Activated T-cell treated with anti-CD3 and anti-CD28 coated beads, Interleukin-2, amount 50 U/mL, for 1 hour (primary cell): ENCODE measurements at regions not wholly inside any gene's neighbourhood (a gene's known extent, or its start where the extent isn't known, plus 50 kb on each side); places are given as distances from the start of the nearest gene placed in this dataset.

Source experiments
- DNase-seq: peaks from one replicate; pipeline ENCODE4 v3.0.0-alpha.2; 2020

DNA sequence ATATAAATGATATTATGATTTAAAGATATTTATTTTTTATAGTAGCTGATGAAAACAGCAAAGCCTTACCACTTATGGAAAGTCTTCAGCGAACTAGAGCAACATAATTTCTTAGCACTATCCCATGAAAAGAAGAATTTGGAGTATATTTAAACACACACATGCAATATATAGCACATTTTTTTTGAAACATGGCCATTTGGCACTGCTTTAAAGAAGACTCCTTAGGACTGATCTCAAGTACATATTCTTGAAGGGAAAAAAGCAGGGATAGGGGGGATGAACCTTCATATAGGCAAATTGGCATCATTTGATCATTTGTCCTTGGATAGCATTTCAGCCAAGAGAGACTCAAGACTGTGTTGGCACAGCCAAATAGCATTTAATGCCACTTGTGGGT, 193.3 kb downstream of the ANKRD50 start:
- no peak for DNase-seq

DNA sequence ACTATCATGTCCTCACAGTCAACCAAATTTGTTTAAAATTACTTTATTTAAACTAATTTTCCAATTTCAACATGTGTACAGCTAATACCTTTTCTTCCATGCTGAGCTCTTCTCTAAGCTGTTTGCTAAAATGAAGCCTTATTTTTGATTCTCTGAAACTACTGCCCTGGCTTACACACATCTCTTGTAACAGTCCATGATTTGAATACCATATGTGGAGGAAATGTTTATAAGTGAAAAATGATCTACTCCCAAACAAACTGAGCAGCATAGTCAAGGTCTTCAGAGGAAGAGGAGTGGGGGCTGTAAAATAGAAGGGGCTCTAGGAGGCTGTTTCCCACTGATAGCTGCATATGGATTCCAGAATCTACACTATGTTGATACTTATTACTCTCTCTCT, 188.7 kb downstream of the ANKRD50 start:
- no peak for DNase-seq

DNA sequence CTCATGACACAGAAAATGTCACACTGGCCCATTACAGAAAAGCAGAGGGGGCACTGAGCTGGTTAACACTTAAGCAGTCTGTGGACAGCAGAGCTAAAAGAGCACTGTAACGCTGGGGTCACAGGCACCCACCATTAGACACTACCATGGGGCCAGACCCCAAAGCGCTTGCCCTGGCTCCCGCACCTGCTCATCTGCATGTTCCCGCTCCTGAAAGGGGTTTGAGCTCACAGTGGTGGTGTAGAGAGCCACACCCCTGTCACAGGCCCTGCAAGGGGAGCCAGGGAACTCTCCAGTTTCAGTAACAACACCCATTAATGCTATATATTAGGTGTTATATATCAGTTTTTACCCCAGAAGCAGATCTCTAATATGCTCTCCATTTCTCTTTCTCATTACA, 187.0 kb downstream of the ANKRD50 start:
- DNase-seq: no peak

DNA sequence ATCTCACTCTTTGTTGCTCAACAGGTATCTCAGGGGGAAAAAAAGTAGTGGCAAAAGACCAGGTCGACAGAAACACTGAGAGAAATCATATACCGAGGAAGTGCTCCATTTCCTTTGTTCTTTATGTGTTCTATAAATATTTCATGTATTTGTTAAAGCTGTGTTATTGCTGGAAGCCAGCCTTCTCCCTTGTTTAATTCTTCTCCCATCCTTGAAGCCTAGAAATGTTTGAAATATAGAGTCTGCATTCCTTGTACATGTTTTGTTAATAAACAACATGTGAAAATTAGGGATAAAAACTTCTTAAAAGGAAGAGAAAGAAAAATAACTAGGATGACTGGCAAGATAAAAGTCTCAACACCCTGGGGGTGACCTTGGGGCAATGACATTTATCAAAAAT, 186.2 kb downstream of the ANKRD50 start:
- no peak for DNase-seq

DNA sequence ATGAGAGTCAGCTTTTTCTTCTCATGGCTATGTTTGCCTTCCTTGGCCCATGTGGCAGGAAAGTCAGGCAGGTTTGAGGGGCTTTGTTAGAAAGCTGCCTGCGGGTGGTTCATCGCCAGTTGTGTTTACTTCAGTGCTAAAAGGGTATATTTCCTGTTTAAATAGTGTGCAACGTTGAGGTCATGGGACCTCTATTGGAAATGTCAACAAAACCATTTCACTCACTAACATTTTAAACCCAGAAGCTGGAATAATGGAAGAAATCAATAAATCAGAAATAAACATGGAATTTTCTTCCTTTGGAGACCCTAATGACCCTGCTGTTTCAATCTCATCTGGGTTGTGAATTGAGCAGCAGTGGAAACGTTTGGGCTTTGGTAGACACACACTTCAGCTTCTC, 185.8 kb downstream of the ANKRD50 start:
- DNase-seq: no peak

DNA sequence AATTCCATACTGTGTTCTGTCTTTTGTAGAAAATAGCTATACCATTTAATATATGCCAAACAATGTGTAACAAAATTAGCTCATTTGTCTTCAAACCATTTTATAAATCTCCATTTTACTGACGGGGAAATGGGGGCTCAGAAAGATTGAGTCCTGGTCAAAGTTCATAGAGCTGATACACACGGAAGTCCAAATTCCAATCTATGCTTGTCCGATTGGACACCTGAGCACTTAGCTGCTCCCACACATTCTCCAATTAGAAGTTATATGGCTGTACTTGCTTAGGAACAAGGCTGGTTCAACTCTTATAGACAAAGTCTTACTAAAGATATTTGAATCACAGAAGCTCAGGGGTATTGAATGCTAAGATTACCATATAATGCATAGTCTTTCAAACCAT, 185.2 kb downstream of the ANKRD50 start:
- no peak for DNase-seq

DNA sequence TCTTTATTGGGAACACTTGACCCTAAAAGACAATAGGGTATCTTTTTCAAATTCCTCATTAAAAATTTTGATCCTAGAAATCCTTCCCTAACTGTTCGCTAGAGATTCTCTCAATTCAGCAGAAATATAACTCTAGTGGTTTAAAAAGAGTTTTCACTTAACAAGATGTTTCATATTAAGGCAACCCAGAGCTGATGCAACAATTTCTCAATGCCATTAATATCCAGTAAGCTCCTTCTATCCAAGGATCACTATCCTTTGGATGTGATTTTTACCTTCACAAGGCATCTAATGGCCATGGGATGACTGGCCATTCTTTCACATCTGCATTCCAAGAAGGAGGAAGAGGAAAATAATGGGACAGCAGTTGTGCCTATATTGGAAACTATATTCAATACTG, 183.4 kb downstream of the ANKRD50 start:
- no peak for DNase-seq

DNA sequence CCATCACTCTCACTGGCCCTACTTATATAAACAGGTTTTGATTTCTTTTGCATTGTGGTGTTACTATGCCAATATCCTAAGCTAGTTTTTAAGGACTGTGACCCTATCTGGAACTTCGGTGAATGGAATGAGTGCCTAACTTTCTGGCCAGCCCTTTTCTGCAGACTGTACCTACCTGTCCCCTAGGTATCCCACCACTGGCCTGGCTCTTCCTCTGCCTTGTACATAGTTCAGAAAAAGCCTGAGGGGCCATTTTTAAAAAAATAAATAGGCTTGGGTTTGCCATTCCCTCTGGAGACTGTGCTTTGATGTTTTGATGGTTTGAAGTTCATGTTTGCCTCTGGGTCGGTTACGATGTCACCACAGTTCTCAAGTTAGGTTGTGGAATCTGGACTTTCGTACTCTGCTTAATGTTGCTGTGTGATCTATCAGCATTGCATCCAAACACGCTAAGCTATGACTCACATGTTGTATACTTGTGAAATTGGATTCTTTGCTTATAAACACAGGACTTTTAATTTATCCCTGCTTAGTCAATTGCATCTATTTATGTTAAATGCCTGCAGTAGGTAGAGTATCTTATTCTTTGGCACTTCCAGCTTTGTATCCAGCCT, 182.0 kb downstream of the ANKRD50 start:
- DNase-seq: no peak

DNA sequence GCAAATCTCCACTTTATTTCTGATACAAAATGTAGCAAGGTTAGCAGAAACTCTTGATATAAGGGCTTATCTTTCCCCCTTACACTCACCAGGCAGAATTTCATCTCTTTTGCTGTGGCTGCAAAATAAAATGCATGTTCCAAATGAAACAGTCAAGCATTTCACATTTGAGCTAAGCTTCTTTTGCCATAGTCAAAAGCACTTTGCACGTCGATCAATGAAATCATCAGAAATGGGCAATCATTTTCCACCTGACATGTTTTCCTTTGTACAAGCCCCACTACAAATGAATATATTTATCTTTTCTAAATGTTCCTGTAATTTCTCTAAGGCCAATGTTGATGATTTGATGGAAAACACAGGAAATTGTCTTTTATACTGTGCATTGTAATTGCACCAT, 178.4 kb downstream of the ANKRD50 start:
- DNase-seq: no peak

DNA sequence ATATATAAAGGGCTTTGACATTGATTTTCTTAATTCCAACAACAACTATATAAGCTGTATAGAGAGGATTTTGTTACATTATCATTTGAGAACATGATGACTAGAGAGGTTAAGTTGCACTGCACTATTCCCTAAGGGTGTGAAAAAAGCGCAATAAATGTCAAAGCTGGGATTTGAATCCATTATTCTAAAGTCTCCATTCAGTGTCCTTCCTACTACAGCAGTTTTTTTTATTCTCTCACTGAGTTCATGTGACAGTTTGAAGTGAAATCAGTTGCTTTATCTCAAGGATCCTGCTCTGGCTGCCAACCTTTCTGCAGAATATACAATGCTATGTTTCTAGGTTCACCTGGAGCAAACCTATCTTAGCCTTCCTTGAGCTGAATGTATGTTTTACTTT, 177.5 kb downstream of the ANKRD50 start:
- no peak for DNase-seq

DNA sequence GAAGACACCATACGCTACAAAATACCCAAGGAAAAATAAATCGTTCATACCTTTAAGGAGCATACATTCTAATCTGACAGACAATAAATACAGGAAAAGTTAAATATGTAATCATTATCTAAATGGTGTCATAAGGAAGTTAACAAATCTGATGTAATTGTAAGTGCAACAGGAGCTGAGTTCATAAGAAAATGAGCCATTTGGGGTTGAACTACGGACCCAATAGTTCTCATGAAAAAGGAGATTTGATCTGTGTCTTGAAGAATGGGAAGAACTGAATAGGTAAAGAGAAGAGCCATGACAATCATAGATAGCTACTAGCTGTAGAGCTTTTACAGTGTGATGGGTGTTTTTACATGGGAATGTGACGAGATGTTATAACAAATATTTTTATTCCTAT, 175.6 kb downstream of the ANKRD50 start:
- DNase-seq: no peak

DNA sequence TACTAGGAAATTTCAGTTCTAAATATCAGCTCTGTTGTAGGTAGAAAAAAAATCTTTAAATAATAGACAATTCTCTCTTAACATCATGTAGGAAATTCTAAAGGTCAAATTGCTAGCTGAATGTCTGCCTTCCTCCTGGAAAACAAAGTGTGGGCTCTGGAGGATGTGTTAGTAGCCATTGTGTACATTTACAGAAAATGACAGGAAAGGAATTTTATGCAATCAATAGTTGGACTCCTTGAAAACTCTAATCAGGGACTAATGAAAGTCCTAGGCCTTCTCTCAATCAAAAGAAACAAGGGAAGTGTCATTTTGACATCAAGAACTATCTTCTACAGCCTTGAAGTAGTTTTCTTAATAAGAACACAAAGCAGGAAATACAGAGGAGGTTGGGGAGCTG, 174.6 kb downstream of the ANKRD50 start:
- no peak for DNase-seq

DNA sequence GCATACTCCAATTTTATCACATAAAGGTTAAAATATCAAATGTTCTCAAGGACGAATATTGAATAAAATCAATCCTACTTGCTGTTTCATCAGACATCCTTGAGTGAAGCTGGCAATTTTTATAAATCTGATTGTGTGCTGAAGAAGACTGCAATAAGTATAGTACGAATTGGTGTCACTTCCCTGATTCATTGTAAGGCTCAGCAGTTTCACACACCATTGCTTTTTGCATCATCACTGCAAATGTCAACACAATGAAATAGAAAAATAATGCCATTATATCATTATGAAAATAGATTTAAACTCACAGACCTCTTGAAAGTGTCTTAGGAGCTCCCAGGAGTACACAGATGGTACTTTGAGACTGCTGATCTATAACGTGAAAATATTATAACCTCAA, 172.5 kb downstream of the ANKRD50 start:
- no peak for DNase-seq

DNA sequence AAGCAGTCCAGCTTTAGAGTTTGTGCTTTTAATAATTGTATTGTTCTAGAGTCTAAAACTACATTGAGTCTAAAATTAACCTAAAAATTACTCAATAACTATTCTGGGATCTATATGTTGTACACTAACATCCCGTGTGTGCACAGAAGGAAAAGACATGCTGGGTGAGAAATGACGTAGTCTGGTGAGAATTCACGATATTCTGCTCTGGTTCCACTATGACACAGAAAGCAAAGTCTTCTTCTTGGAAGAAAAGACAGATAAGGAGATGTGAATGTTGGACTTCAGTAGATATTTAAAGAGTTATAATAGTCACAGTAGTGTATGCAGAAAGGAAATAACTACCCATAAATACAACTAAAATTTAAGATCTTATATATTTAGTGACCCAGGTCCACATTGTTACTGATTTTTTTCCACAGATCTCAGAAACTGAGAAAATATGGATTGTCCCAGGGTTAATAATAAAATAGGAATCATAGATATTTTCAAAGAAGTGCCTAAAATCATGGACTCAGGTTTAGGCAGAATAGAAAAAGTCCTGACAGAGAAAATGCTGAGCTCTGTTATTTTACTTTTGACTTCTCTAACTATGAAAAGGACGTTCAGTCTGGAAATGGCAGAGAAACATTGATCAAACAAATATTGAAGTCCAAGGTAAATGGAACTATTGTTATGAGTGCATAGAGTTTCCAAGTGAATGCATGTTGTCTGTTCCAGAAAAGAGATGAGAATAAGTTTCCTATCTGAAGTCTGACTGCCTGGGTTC, 170.7 kb downstream of the ANKRD50 start:
- DNase-seq: no peak

DNA sequence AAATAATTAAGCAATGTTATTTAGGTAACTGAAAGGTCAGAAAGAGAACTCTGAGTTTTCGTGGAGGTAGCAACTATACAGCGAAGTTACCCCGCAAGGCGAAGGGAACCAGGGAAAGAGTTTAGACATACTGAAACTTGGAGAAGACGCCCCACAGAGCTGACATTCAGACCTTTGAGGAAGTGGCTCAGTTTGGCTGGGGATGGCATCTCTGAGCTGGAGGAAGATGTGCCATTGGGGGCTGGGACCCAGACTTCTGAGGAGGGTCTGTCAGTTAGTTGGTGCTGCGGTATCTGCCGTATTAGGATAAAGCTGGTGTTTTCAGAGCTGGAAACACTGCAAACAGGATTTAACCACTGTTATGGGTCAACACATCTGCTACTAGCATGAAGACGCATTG, 156.6 kb downstream of the ANKRD50 start:
- DNase-seq: no peak

DNA sequence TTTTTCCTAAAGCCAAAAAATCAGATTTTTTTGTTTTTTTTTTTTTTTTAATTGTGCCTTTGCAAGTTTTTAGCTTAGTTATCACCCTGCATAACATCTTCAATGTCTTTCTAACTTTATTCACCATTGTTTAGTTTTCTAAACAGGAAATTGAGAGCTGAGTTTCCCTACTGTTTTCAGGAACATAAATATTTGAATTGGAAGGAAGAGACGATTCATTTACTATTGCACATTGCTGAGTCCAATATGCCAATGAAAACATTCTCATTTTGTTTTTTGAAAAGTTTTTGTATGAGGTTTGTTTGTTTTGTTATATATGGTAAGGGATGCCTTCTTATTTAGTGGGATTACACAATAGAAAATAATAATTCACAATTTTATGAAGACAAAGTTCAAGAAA, 148.4 kb downstream of the ANKRD50 start:
- DNase-seq: no peak

DNA sequence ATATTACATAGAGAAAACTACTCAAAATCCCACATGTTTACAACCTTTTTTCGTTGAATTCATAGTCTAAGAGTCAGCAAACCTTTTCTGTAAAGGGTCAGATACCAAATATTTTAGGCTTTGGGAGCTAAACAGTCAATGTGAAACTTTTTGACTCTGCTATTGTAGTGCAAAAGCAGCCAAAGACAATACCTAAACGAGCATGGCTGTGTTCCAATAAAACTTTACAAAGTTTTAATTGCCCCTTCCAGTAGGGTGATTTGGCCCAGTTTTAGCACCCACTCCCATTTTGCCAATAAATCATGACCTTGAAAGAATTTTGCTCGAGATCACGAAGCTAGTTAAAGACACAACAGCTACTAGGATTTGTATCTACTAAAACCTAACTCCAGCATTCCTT, 147.2 kb downstream of the ANKRD50 start:
- no peak for DNase-seq

DNA sequence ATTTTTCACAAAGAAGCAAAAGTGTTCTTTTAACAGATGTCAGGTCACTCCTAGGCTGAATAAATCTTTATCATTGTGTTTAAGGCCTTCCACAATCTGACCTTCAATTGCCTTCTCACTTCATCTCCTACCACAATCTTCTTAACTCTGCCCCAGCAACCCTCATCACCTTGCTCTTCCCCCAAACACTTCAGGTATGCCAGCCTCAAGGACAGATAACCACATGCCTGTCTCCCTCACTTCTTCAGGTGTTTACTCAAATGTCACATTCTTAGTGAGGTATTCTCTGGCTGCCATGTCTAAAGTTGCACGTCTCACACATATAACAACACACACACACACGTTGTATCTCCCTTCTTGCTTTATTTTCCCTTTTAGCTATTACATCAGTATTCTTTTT, 146.5 kb downstream of the ANKRD50 start:
- DNase-seq: no peak

DNA sequence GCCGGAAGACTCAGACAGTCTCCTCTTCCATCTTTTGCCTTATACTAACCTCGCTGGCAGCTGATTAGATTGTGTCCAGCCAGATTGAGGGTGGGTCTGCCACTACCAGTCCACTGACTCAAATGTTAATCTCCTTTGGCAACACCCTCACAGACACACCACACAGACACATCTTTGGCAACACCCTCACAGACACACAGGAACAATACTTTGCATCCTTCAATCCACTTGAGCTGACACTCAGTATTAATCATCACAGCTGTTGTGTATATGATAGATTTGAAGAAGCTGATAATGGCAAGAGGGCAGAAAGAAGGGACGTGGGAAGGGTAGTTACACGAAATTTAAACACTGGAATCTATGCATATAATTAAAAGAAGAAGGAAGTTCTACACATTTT, 139.5 kb downstream of the ANKRD50 start:
- no peak for DNase-seq

DNA sequence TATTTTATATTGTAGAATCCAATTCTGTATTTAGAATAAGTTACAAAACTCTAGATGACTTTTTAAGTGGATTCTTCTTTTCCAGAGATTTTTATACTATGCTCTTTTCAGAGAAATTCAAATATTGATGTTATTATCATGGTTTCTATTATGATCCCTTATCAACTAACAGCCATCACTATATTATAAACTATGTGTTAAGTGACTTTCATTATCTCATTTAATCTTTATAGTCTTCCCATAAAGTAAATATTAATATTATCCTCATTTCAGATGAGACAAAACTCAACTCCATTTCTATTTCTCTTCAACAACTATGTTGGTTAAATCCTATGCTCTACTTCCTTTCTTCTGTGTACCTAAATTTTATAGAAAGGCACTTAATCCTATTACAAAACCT, 132.6 kb downstream of the ANKRD50 start:
- no peak for DNase-seq

DNA sequence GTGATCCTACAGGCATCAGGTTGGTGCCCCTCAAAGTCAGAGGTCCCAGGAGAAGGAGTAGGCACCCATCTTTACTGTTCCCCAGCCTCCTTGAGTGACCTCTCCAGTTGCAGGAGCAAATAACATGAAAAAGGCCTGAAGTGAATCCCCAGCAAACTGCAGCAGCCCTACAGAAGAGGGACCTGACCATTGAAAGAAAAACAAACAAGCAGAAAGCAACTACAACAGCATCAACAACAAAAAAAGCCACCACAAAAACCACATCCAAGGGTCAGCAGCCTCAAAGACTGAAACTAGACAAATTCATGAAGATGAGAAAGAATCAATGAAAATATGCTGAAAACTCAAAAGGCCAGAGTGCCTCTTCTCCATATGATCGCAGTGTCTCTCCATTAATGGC, 128.7 kb downstream of the ANKRD50 start:
- no peak for DNase-seq

DNA sequence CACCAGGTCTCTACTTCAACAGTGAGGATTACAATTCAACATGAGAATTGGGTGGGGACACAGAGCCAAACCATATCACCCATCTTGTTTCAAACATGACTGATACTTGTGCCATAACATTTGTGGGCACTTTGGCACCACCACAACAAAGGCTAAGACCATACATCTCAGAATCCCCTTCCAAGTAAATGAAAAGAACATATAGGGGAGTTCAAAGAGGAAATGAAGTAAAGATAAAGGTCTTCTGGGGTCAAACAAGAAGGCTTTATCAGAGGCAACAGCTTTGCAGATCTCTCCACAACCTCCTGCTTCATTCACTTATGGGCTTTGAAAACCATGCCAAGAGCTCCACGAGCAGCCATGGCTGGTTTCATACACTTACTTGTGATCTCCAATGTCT, 122.7 kb downstream of the ANKRD50 start:
- DNase-seq: no peak

DNA sequence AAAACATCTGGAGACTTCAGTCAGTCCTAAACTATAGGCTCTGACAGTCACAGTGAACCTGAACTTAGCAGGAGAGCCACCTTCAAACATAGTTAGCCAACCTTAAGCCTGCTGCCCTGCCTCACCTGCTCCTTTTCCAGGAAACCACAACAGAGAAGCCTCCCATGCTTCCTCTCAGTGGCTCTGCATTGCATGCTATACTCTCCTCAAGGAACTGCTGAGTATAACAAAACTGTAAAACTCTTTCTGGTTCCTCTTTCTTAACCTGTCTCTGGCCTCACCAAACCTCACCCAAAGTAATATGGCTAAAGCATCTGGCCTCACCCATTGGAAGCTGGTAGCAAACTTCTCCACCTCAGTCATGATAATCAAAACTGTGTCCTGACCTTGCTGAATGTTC, 122.1 kb downstream of the ANKRD50 start:
- no peak for DNase-seq

DNA sequence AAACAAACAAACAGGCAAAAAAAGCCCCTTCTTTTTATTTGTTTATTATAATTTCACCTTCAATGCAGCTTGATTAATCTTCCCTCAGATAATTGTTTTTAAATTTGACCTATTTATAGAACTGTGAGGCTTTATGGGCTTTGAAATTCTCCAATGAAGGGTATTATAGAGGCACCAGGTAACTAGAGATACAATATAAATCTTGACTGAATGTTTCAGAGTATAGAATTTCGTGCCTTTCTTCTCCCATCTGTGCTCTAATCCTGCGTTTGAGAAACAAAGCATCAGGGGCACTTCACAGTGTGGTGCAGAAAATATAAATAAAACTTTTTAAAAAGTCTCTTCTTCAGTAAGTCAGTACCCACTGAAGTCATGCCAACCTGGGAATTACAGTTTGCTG, 120.9 kb downstream of the ANKRD50 start:
- DNase-seq: no peak

DNA sequence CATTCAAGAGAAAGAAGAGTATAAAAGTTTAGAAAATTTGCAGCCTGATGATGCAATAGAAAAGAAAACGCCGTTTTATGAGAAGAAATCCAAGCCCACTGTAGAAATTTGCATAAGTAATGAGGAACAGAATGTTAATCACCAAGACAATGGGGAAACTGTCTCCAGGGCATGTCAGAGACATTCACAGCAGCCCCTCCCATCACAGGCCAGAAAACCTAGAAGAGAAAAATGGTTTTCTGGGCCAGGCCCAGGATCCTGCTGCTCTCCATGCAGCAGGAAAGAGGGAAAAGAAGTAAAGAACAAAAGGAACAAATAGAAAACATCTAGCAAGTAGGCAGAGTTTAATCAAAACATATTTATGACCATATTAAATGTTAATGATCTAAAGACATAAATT, 119.0 kb downstream of the ANKRD50 start:
- DNase-seq: no peak
